Amygdala (tissue), 56 donors: ENCODE measurements at regions not wholly inside any gene's neighbourhood (a gene's known extent, or its start where the extent isn't known, plus 50 kb on each side); places are given as distances from the start of the nearest gene placed in this dataset.

Experiments
- DNase-seq, 56 donors: peaks; one replicate each; lab custom pipeline; 2025; lab: John Stamatoyannopoulos, UW

GRCh38 chr5:88999853-89000252 is 116.9 kb upstream of the MEF2C start:
- DNase-seq = no peak

DNA sequence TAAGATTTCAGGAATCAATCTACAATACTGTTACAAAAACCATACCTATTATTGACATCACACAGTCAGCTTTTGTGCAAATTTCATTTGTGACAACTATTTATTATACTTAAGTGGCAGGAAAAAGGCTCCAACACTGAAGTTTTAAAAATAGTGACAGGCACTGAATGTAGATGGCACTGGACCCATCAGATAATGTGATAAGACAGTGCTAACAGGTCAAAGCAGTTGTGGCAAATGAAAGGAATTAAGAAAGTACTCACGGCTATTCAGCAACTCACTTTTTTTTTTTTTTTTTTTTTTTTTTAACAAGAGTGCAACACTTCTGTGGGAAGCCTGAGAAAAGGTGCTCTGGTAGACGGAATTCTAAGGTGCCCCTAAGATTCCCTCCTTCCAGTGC is 115.0 kb upstream of the MEF2C start:
- no peak for DNase-seq

DNA sequence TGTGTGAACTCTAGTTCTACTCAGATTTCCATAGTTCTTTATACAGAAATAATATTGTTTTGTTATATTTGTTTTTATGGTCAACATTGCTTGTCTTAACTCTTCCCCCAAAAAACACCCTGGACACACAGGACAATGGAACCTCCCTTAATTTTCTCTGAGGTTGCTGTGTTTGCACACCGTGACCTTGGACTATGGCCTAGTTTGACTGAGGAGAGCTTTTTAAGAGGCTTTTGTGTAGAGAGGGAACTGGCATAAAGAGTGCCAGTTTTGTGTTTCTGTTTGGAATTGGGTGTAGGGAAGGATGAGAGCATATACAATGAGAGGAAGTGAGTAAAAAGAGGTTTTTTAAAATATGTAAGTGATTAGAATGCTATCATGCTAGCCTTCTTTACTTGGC is 101.1 kb upstream of the MEF2C start:
- DNase-seq = no peak

DNA sequence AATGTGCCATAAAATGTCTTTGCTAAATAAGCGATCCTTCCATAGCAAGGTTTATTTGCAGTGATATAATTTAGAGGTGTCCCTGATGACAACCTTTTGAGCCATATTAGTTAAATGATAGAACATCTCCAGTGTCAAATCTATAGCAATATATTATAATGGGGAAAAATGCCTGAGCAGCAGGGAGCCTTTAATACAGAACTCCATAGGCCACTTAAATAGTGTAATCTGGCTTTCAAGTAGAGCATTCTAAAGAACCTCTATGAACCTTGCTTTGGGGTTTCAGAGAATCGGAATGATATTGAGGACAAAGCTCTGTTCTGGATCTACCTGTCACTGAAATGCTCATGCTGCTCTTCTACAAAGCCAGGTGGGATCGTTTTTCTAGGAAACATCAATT is 96.7 kb upstream of the MEF2C start:
- DNase-seq = no peak

DNA sequence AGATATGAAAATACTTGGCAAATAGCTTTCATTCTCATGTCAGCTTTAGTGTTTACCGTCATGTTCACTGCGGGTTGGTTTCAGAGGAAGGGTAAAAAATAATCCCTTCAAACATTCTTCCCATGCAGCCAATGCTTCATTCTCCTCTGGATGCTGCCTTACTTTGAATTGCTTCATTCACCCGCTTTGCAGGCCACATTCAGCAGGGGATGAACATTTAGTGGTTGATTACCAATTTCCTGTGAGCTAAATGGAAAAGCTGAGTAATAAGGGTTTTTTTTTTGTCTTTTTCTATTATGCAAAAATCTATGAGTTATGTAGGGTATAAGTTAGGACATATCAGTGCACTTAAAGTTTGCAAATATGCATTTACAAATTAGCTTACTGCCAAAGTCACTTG is 96.3 kb upstream of the MEF2C start:
- no peak for DNase-seq

DNA sequence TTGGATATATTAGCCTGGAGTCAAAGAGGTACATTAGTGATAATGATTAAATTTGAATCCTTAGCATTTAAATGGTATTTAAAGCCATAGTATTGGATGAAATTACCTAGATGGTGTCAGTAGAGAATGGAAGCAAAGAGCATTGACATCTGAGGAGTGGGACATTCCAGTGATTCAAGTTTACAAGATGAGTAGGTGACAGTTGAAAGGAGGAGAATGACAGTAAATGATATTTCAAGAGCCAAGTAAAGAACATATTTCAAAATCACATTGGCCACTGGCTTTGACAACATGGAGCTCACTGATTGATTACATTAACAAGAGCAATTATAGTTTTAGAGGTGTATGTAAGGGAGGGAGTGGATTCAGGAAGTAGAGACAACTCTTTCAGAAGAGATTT is 93.9 kb upstream of the MEF2C start:
- DNase-seq = no peak

DNA sequence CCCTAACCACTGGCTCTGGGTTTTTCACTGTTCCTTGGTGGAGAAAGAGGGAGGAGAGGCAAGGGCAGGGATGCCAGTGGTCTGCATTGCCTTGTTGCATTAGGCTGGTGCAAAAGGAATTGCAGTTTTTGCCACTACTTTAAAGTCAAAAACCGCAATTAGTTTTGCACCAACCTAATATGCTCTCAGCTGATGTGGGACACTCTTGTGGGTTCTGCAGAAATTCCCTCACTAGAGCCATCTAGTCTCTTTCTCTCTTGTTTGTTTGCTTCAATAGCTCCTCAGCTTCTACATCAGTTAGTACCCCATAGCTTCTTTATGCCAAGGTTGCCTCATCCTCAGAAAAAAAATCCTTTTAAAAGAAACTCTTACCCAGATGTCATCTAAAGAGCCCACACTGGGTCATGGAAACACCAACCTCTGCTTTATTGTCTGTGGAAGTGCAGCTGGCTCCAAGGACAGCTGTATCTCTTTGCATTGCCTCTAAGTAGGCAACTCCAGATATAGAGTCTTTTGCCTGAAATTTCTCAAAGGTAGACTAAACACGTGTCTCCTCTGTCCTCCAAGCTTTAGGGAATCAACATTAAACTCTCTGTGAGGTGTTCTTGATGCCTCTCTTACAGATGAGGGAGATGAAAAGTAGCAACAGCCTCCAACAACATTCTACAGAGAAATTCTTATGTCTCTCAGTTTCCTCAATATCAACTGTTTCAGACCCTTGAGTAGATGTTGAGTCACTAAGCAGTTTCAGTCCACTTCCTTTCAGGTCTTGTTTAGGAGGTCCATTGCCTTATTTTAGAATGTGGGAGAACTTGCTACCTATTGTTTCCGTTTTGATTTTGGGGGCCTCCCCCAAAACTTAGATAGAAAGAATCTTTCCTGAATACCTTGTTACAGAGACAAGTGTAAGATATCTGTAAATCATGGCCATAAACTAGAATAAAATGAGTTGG is 84.9 kb upstream of the MEF2C start:
- no peak for DNase-seq

DNA sequence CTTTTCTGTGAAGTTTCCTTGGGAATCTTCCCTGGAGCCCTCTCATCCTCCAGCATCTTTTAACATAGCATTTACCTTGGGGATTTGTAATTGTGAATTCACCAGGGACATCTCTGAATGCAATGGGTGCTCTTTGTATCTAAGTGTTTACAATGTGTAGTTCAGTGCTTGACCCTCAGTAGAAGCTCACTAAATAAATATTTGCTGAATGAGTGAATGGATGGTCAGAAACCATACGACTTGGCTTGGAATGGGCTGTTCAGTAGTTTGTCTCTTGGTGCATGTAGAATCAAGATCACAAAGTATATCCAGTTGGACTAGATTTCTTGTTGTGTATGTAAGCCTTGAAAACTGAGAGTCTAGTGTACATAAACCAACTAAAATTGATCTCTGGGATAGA is 81.8 kb upstream of the MEF2C start:
- DNase-seq = no peak

DNA sequence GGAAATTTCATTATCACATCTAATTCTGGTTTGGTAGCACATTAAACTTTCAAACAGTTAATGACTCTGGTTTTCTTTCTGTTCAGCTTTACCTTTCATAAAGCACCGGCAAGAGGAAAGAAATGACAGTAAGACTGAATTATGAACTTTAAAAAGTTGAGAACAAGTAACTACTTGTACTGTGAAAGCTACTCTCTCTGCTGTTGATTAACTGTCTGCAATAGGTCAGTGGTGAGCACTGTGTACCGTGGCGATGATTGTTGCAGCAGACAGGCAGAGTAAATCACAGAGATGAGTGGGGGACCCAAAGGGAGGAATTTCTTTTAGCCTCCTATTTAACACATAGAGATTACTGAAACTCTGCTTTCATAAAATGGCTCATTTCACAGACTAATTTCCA is 74.0 kb upstream of the MEF2C start:
- DNase-seq = no peak

- no peak for DNase-seq
These were observed 73.4 kb upstream of the MEF2C start for GRCh38 chr5:88956416-88956815.

GRCh38 chr5:88955403-88955802 is 72.4 kb upstream of the MEF2C start:
- no peak for DNase-seq

GRCh38 chr5:88954511-88954910 is 71.5 kb upstream of the MEF2C start:
- no peak for DNase-seq

- no peak for DNase-seq
These were observed 70.1 kb upstream of the MEF2C start for GRCh38 chr5:88952996-88953643.

- DNase-seq = no peak
These were observed 69.4 kb upstream of the MEF2C start for GRCh38 chr5:88952344-88952743.

DNA sequence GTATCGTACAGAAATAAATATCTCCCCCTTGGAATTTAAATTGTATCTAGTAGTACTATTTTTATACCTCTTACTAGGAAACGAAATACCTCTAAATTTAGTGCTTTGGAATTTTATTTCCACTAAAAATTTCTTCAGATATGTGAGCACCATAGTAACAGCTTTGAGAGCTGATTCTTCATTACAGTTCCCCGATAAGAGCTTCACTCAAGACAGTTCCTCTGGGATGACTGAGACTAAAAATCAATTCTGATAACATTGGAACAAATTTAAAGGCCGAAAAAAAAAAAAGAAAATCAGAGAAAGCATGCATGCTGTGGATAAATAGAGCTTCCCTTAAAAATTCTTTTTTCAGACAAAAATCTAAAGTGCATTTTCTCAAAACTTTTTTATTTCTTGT is 68.5 kb upstream of the MEF2C start:
- DNase-seq = no peak

DNA sequence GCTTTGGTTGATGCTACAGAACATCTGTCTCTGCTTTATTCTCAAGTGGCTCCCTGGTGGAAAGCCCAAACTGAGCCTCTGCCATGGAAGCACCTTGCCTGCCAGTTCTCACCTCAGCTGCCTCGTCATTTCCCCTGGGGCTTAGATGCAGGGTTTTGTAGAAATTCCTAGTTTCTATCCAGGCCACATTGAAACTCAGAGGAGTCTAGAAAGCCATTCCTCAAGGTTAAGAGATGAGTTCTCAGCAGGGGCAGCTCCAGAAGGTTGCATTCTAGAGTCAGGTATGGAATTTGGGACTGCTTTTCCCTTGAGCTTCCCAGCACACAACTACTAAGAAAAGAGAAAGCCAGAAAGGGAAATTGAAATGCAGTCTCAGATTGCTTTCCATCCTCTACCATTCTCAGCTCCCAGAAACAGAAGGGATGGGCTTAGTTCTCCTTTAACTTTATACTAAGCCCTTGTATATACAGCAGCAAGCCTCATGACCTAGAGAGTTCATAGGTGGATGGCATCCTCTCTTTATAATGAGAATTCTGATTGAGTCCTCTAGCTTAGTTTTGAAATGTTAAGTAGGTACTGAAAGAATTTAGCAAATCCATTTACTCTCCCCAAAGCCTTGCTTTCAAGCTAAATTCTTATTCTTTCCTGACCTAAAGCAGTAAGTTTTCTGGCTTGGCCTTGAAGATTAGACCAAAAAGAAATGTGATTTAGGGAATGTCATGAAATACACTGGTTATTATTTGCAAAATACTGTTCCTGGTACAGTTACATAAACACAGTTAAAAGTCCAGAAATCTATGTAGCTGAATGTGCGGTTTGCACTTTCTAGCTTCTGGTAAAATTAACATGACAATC is 66.0 kb upstream of the MEF2C start:
- DNase-seq = no peak

GRCh38 chr5:88944751-88945531 is 62.0 kb upstream of the MEF2C start:
- peak in 3 of 56 donors; percentile 1 to 9 (median 2) for DNase-seq

- peak in 6 of 56 donors; percentile 0 to 34 (median 10) for DNase-seq
These were observed 58.6 kb upstream of the MEF2C start for GRCh38 chr5:88941581-88941980.

GRCh38 chr5:88940713-88941112 is 57.7 kb upstream of the MEF2C start:
- no peak for DNase-seq

DNA sequence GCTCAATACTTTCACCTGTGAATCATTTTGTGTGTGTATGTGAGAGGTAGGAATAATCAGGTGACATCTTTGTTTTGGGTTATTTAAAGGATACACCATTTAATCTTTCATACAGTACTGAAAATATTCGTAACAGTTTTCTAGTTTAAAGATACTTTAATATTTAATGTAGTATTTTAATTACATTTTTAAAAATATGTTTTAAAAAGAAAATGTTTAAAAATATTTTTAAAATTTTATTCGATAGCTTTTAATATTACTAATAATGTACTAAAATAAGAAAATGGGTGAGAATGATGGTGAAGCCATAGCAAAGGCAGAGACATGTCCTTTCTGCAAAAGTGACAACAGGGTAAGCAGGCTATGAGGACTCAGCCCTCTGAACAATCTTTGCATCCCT is 56.3 kb upstream of the MEF2C start:
- no peak for DNase-seq
